Osteoblast (primary cell): ENCODE measurements at regions not wholly inside any gene's neighbourhood (a gene's known extent, or its start where the extent isn't known, plus 50 kb on each side); places are given as distances from the start of the nearest gene placed in this dataset.
A peak's percentile ranks its signal among the peaks of the same experiment; 100 is the strongest.

Source experiments
- DNase-seq: peaks from one replicate; pipeline ENCODE4 v3.0.0; 2011; ENCODE audit warnings: low spot score, mixed read lengths; ENCODE audit not compliant: insufficient read length; ENCODE audit errors: missing footprints
- H2AFZ ChIP-seq: 2 replicates; pipeline ENCODE4 v1.6.0; 2011; ENCODE audit warnings: mild to moderate bottlenecking, low read length
- H3K27ac ChIP-seq: 2 replicates; pipeline ENCODE4 v1.5.1; 2011; ENCODE audit warnings: mild to moderate bottlenecking, low read depth, low read length, moderate library complexity
- H3K27me3 ChIP-seq: 2 replicates; pipeline ENCODE4 v1.6.0; 2012; ENCODE audit warnings: mild to moderate bottlenecking, control low read depth, inconsistent platforms, low read length, moderate library complexity; ENCODE audit not compliant: insufficient read depth
- H3K36me3 ChIP-seq: 2 replicates; pipeline ENCODE4 v1.5.1; 2011; ENCODE audit warnings: mild to moderate bottlenecking, low read length, control low read depth, moderate library complexity; ENCODE audit not compliant: insufficient read depth
- H3K4me1 ChIP-seq: 2 replicates; pipeline ENCODE4 v1.5.1; 2011; ENCODE audit warnings: mild to moderate bottlenecking, low read length, control low read depth, moderate library complexity; ENCODE audit not compliant: insufficient read depth
- H3K4me2 ChIP-seq: 2 replicates; pipeline ENCODE4 v1.6.0; 2011; ENCODE audit warnings: mild to moderate bottlenecking, low read length; ENCODE audit not compliant: insufficient read depth
- H3K4me3 ChIP-seq: fragments of 200-600 bp; sonication (generic); 3 replicates; pipeline ENCODE4 v1.5.1; 2012; ENCODE audit warnings: mild to moderate bottlenecking, low read length, inconsistent platforms; ENCODE audit not compliant: insufficient read depth
- H3K79me2 ChIP-seq: 2 replicates; pipeline ENCODE4 v1.6.0; 2012; ENCODE audit warnings: mild to moderate bottlenecking, low read length, control low read depth, inconsistent platforms; ENCODE audit not compliant: insufficient read depth
- H3K9me3 ChIP-seq: 2 replicates; pipeline ENCODE4 v1.5.1; 2011; ENCODE audit warnings: low read depth, low read length, control low read depth
- H4K20me1 ChIP-seq: 2 replicates; pipeline ENCODE4 v1.6.0; 2012; ENCODE audit warnings: mild to moderate bottlenecking, low read length, control low read depth; ENCODE audit not compliant: insufficient read depth
- CTCF ChIP-seq: IDR thresholded peaks from 2 replicates; pipeline ENCODE4 v1.5.1; 2011; ENCODE audit warnings: mild to moderate bottlenecking, low read depth, low read length, moderate library complexity; ENCODE audit errors: extremely low read depth

GRCh38 chr20:6673071-6673470 lies 94.4 kb upstream of the BMP2 start:
- Histone ChIP-seq H4K20me1 (no peaks in the 10 kb centered on the region), H3K27ac (no peak overlapping the region), H2AFZ (no peak overlapping the region), H3K27me3 (no peaks in the 10 kb centered on the region), H3K4me1 (no peaks in the 10 kb centered on the region), H3K79me2 (no peaks in the 10 kb centered on the region), H3K4me3 (no peak overlapping the region), H3K4me2 (no peak overlapping the region), H3K36me3 (no peaks in the 10 kb centered on the region), H3K9me3 (no peaks in the 10 kb centered on the region)
- peak; percentile 10 for DNase-seq
- TF ChIP-seq CTCF = no peak

- H3K4me3 ChIP-seq = no peak overlapping the region
- no peaks in the 10 kb centered on the region for H3K4me1 ChIP-seq
- no peak for DNase-seq
Observed at GRCh38 chr20:6671829-6672228, 95.7 kb upstream of the BMP2 start.

GRCh38 chr20:6668546-6668945 lies 98.9 kb upstream of the BMP2 start:
- H3K36me3 ChIP-seq = no peaks in the 10 kb centered on the region
- H3K4me1 ChIP-seq = no peaks in the 10 kb centered on the region
- no peak overlapping the region for H3K4me2 ChIP-seq
- no peaks in the 10 kb centered on the region for H3K79me2 ChIP-seq
- no peaks in the 10 kb centered on the region for H3K9me3 ChIP-seq
- no peak for TF ChIP-seq CTCF
- H3K27me3 ChIP-seq = no peaks in the 10 kb centered on the region
- H3K27ac ChIP-seq = no peak overlapping the region
- DNase-seq = no peak
- no peaks in the 10 kb centered on the region for H4K20me1 ChIP-seq
- H2AFZ ChIP-seq = no peak overlapping the region
- no peak overlapping the region for H3K4me3 ChIP-seq

More at GRCh38 chr20:6671829-6672228, 95.7 kb upstream of the BMP2 start:
- no peak overlapping the region for H3K27ac ChIP-seq
- no peak overlapping the region for H2AFZ ChIP-seq
- H3K9me3 ChIP-seq = no peaks in the 10 kb centered on the region
- no peaks in the 10 kb centered on the region for H4K20me1 ChIP-seq
- TF ChIP-seq CTCF = no peak
- no peaks in the 10 kb centered on the region for H3K36me3 ChIP-seq
- H3K79me2 ChIP-seq = no peaks in the 10 kb centered on the region
- H3K27me3 ChIP-seq = no peaks in the 10 kb centered on the region
- H3K4me2 ChIP-seq = no peak overlapping the region

- Histone ChIP-seq H3K4me3 (no peak overlapping the region), H3K27me3 (no peaks in the 10 kb centered on the region), H3K4me2 (no peak overlapping the region), H4K20me1 (no peaks in the 10 kb centered on the region), H3K9me3 (no peaks in the 10 kb centered on the region), H3K79me2 (no peaks in the 10 kb centered on the region), H3K36me3 (no peaks in the 10 kb centered on the region), H3K27ac (no peak overlapping the region), H2AFZ (no peak overlapping the region), H3K4me1 (no peaks in the 10 kb centered on the region)
- no peak for TF ChIP-seq CTCF
- no peak for DNase-seq
Observed at GRCh38 chr20:6665621-6666355, 101.7 kb upstream of the BMP2 start.
